DOHH2 (cell line): ENCODE measurements at regions not wholly inside any gene's neighbourhood (a gene's known extent, or its start where the extent isn't known, plus 50 kb on each side); places are given as distances from the start of the nearest gene placed in this dataset.

ENCODE experiments used
- H3F3A ChIP-seq: fragments of 200-600 bp; sonication (generic), shearing (Covaris generic); 2 replicates; pipeline ENCODE4 v1.6.0; 2016; ENCODE audit warnings: antibody characterized with exemption, mild to moderate bottlenecking; ENCODE audit not compliant: control insufficient read depth, insufficient read depth
- H3K27ac ChIP-seq: fragments of 200-600 bp; sonication (generic); 2 replicates; pipeline ENCODE4 v1.5.1; 2014; ENCODE audit warnings: low read depth, mild to moderate bottlenecking, low read length, moderate library complexity
- H3K27me3 ChIP-seq: fragments of 200-600 bp; sonication (generic); 2 replicates; pipeline ENCODE4 v1.6.1; 2014; ENCODE audit warnings: mild to moderate bottlenecking, low read length, mixed read lengths; ENCODE audit not compliant: control insufficient read depth
- H3K36me3 ChIP-seq: fragments of 200-600 bp; sonication (generic); 2 replicates; pipeline ENCODE4 v1.6.1; 2014; ENCODE audit warnings: mild to moderate bottlenecking, low read length, moderate library complexity, mixed read lengths; ENCODE audit not compliant: control insufficient read depth
- H3K4me1 ChIP-seq: fragments of 200-600 bp; sonication (generic); 2 replicates; pipeline ENCODE4 v1.6.1; 2014; ENCODE audit warnings: mild to moderate bottlenecking, low read length, mixed read lengths; ENCODE audit not compliant: control insufficient read depth
- H3K4me2 ChIP-seq: fragments of 200-600 bp; sonication (generic); 2 replicates; pipeline ENCODE4 v1.6.0; 2014; ENCODE audit warnings: mild to moderate bottlenecking, low read length, moderate library complexity
- H3K4me3 ChIP-seq: fragments of 200-600 bp; sonication (generic); 2 replicates; pipeline ENCODE4 v1.5.1; 2014; ENCODE audit warnings: mild to moderate bottlenecking, low read length, mixed read lengths
- H3K79me2 ChIP-seq: fragments of 200-600 bp; sonication (generic); 2 replicates; pipeline ENCODE4 v1.6.1; 2014; ENCODE audit warnings: mild to moderate bottlenecking, low read length, mixed read lengths; ENCODE audit not compliant: control insufficient read depth
- H3K9me2 ChIP-seq: fragments of 200-600 bp; sonication (generic); replicated peaks from 2 replicates; pipeline ENCODE4 v1.6.1; 2014; ENCODE audit warnings: mild to moderate bottlenecking, low read length, mixed read lengths; ENCODE audit not compliant: control insufficient read depth
- H3K9me3 ChIP-seq: fragments of 200-600 bp; sonication (generic); 2 replicates; pipeline ENCODE4 v1.6.1; 2014; ENCODE audit warnings: antibody characterized with exemption, low read length, mixed read lengths; ENCODE audit not compliant: control insufficient read depth, insufficient read depth
- H4K20me1 ChIP-seq: fragments of 200-600 bp; sonication (generic); 2 replicates; pipeline ENCODE4 v1.6.0; 2014; ENCODE audit warnings: low read depth, mild to moderate bottlenecking, antibody characterized with exemption, low read length, moderate library complexity; ENCODE audit not compliant: control insufficient read depth, insufficient read depth
- EZH2phosphoT487 ChIP-seq: fragments of 200-600 bp; sonication (generic); IDR thresholded peaks from 2 replicates; pipeline ENCODE4 v1.6.1; 2017; ENCODE audit warnings: borderline replicate concordance, mild to moderate bottlenecking, antibody characterized with exemption, low read length, moderate library complexity, mixed read lengths
- TF ChIP-seq, protein P1 (sequence below): fragments of 200-600 bp; sonication (generic); IDR thresholded peaks from one replicate; pipeline ENCODE4 v1.5.1; 2014; ENCODE audit warnings: antibody characterized with exemption, mild to moderate bottlenecking, low read depth, low read length; ENCODE audit not compliant: poor library complexity, severe bottlenecking

DNA sequence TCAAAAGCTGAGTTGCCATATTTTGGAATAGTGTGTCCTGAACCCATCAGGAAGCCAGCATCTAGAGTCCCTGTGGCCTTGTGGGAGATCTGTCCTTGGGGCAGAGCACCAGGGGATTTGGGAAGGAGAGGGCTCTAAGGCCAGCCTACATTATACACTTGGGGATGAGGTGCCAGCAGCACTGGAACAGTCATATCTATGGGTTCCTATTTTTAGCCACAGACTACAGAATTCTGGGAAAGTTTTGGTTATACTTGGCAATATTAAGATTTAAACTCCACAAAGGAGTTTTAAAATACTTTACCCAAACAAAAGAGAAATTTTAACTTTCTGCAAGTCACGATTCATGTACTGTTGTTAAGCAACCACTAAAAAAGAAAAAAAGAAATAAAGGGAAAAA lies 405.7 kb upstream of the MMADHC start:
- no peak overlapping the region for H3K4me3 ChIP-seq
- H3K4me1 ChIP-seq = no peaks in the 10 kb centered on the region
- no peaks in the 10 kb centered on the region for H3K79me2 ChIP-seq
- H3F3A ChIP-seq = no peaks in the 10 kb centered on the region
- no peaks in the 10 kb centered on the region; the same call in 1 of the 2 replicates for H3K9me3 ChIP-seq
- H3K36me3 ChIP-seq = no peaks in the 10 kb centered on the region
- TF ChIP-seq EZH2phosphoT487 = no peak
- TF ChIP-seq, protein P1, sequence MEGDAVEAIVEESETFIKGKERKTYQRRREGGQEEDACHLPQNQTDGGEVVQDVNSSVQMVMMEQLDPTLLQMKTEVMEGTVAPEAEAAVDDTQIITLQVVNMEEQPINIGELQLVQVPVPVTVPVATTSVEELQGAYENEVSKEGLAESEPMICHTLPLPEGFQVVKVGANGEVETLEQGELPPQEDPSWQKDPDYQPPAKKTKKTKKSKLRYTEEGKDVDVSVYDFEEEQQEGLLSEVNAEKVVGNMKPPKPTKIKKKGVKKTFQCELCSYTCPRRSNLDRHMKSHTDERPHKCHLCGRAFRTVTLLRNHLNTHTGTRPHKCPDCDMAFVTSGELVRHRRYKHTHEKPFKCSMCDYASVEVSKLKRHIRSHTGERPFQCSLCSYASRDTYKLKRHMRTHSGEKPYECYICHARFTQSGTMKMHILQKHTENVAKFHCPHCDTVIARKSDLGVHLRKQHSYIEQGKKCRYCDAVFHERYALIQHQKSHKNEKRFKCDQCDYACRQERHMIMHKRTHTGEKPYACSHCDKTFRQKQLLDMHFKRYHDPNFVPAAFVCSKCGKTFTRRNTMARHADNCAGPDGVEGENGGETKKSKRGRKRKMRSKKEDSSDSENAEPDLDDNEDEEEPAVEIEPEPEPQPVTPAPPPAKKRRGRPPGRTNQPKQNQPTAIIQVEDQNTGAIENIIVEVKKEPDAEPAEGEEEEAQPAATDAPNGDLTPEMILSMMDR = no peak
- H3K27me3 ChIP-seq = no peaks in the 10 kb centered on the region
- no peak overlapping the region for H3K27ac ChIP-seq
- H4K20me1 ChIP-seq = no peaks in the 10 kb centered on the region
- H3K9me2 ChIP-seq = no peaks in the 10 kb centered on the region
- no peak overlapping the region for H3K4me2 ChIP-seq

DNA sequence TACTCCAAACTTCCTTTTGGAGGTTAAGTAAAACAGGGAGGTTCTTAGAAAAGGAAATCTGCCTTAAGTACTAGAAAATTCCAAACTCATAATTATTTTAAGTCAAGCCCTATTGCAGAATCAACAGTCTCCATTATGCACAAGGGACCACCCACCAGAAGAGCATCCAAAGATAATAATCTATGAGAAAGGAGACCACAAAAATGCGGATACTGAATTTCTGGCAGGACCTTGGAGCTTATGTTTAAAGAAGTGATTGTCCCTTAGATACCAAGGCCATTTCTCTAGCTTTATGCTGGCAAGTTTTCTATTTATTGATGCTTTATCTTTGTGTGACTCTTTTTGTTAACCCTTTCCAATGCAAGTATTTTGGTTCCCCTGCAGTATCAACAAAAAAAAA lies 404.0 kb upstream of the MMADHC start:
- no peaks in the 10 kb centered on the region for H3K9me2 ChIP-seq
- H3K9me3 ChIP-seq = no peaks in the 10 kb centered on the region; the same call in 1 of the 2 replicates
- H3K27me3 ChIP-seq = no peaks in the 10 kb centered on the region
- no peaks in the 10 kb centered on the region for H3K79me2 ChIP-seq
- no peaks in the 10 kb centered on the region for H3K4me1 ChIP-seq
- TF ChIP-seq, protein P1 = no peak
- TF ChIP-seq EZH2phosphoT487 = no peak
- no peak overlapping the region for H3K4me3 ChIP-seq
- no peak overlapping the region for H3K27ac ChIP-seq
- no peaks in the 10 kb centered on the region for H4K20me1 ChIP-seq
- no peaks in the 10 kb centered on the region for H3F3A ChIP-seq
- H3K36me3 ChIP-seq = no peaks in the 10 kb centered on the region
- H3K4me2 ChIP-seq = no peak overlapping the region

DNA sequence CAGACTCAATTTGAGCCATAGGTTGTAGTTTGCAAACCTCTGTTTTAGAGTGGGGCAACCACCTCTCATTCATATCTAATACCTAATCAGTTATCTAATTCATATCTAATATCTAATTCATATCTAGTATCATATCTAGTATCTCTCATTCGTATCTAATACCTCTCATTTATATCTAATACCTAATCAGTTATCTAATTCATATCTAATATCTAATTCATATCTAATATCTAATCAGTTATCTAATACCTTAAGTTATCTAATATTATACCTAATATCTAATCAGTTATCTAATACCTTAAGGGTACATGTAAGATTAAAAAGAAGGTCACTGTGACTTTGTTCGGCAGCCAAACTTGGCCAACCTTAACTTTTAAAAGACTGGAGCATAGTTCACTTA lies 403.4 kb upstream of the MMADHC start:
- H3K36me3 ChIP-seq = no peaks in the 10 kb centered on the region
- H3K27me3 ChIP-seq = no peaks in the 10 kb centered on the region
- H3F3A ChIP-seq = no peaks in the 10 kb centered on the region
- H3K27ac ChIP-seq = no peak overlapping the region
- no peaks in the 10 kb centered on the region for H3K79me2 ChIP-seq
- no peak overlapping the region for H3K4me2 ChIP-seq
- no peaks in the 10 kb centered on the region for H4K20me1 ChIP-seq
- TF ChIP-seq, protein P1 = no peak
- no peak for TF ChIP-seq EZH2phosphoT487
- H3K4me3 ChIP-seq = no peak overlapping the region
- no peaks in the 10 kb centered on the region for H3K4me1 ChIP-seq
- H3K9me2 ChIP-seq = no peaks in the 10 kb centered on the region
- no peaks in the 10 kb centered on the region; the same call in 1 of the 2 replicates for H3K9me3 ChIP-seq
